ENCODE measurements at regions not wholly inside any gene's neighbourhood (a gene's known extent, or its start where the extent isn't known, plus 50 kb on each side); places are given as distances from the start of the nearest gene placed in this dataset.

DNA sequence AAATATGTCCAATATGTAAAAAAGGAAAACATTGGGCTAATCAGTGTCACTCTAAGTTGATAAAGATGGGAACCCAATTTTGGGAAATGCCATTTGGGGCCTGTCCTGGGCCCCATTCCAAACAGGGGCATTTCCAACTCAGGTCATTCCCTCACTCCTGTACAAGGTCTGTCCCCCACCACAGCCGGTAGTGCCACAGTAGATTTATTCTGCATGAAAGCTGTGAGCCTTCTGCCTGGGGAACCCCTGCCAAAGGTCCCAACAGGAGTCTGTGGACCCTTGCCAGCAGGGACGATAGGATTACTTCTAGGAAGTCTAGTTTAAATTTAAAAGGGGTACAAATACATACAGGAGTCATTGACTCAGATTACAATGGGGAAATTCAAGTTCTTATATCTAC, 317.6 kb upstream of the GNPDA2 start:
- TF ChIP-seq POLR2A (IDR thresholded peaks at IDR 0.05; ENCODE audit: low read length) (no peak), GATA1 (IDR thresholded peaks at IDR 0.05; ENCODE audit: low read depth, low read length) (no peak)
